ENCODE measurements at regions not wholly inside any gene's neighbourhood (a gene's known extent, or its start where the extent isn't known, plus 50 kb on each side); places are given as distances from the start of the nearest gene placed in this dataset.
A peak's percentile ranks its signal among the peaks of the same experiment; 100 is the strongest.
"Not testable (repeated sequence)": the region's sequence is repeated elsewhere in the genome, so short reads cannot be mapped to it uniquely, and the experiment has no call there.

- DNase-seq (peak in 1 of 2 donors; percentile 18), ATAC-seq (peak; percentile 28 to 91 (median 66))
- Histone ChIP-seq H3K4me3 (no peak overlapping the region), H3K27ac (peak overlapping the region in 7 of 10 donors; percentile 19 to 61 (median 43)), H3K9me3 (no peaks in the 10 kb centered on the region), H3K27me3 (no peaks in the 10 kb centered on the region), H3K4me1 (peaks cover 0 to 24% (median 12%) of the 10 kb centered on the region in 9 donors), H3K36me3 (no peaks in the 10 kb centered on the region)
- WGBS, 2 donors = 36 to 50% methylated on average over 9 of the region's 9 CpGs
- intact Hi-C loops (cut with DNase I) = loop anchor here in 1 of 10 donors (2.0 kb wide), 1 partner anchor 18 kb away; no protein-coding TSS in a partner anchor
- TF ChIP-seq, protein P1, sequence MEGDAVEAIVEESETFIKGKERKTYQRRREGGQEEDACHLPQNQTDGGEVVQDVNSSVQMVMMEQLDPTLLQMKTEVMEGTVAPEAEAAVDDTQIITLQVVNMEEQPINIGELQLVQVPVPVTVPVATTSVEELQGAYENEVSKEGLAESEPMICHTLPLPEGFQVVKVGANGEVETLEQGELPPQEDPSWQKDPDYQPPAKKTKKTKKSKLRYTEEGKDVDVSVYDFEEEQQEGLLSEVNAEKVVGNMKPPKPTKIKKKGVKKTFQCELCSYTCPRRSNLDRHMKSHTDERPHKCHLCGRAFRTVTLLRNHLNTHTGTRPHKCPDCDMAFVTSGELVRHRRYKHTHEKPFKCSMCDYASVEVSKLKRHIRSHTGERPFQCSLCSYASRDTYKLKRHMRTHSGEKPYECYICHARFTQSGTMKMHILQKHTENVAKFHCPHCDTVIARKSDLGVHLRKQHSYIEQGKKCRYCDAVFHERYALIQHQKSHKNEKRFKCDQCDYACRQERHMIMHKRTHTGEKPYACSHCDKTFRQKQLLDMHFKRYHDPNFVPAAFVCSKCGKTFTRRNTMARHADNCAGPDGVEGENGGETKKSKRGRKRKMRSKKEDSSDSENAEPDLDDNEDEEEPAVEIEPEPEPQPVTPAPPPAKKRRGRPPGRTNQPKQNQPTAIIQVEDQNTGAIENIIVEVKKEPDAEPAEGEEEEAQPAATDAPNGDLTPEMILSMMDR (IDR thresholded peaks at IDR 0.05) = no peak
These were observed 314.1 kb downstream of the FOXO1 start for GRCh38 chr13:40352380-40352778.

- DNase-seq = no peak
- H3K9me3 ChIP-seq = no peaks in the 10 kb centered on the region
- H3K27ac ChIP-seq = peak overlapping the region in 5 of 10 donors; percentile 21 to 61 (median 47)
- H3K36me3 ChIP-seq = no peaks in the 10 kb centered on the region
- intact Hi-C loops (cut with DNase I) = loop anchor here in 1 of 10 donors (2.0 kb wide), 1 partner anchor 18 kb away; no protein-coding TSS in a partner anchor
- peaks cover 0 to 24% (median 12%) of the 10 kb centered on the region in 9 donors for H3K4me1 ChIP-seq
- peak in 7 of 8 donors; percentile 13 to 76 (median 59) for ATAC-seq
- no peak overlapping the region for H3K4me3 ChIP-seq
- TF ChIP-seq, protein P1 (IDR thresholded peaks at IDR 0.05) = no peak
- H3K27me3 ChIP-seq = no peaks in the 10 kb centered on the region
- WGBS, 2 donors = 60 to 61% methylated on average over 6 of the region's 6 CpGs
These were observed 313.5 kb downstream of the FOXO1 start for GRCh38 chr13:40352802-40353562.

- Histone ChIP-seq H3K9me3 (no peaks in the 10 kb centered on the region), H3K4me3 (no peak overlapping the region), H3K36me3 (no peaks in the 10 kb centered on the region), H3K27me3 (no peaks in the 10 kb centered on the region), H3K27ac (no peak overlapping the region), H3K4me1 (peaks cover 0 to 22% (median 12%) of the 10 kb centered on the region in 9 donors)
- intact Hi-C loops (cut with DNase I) = no loop called here
- DNase-seq = no peak
- TF ChIP-seq, protein P1 (IDR thresholded peaks at IDR 0.05) = no peak
- WGBS, 2 donors = 89 to 92% methylated on average over 6 of the region's 6 CpGs
- no peak for ATAC-seq
These were observed 311.2 kb downstream of the FOXO1 start for GRCh38 chr13:40355126-40355724.

GRCh38 chr13:40356011-40356410, 310.4 kb downstream of the FOXO1 start:
- H3K9me3 ChIP-seq = no peaks in the 10 kb centered on the region
- intact Hi-C loops (cut with DNase I) = no loop called here
- TF ChIP-seq, protein P1 (IDR thresholded peaks at IDR 0.05) = no peak
- no peak overlapping the region for H3K27ac ChIP-seq
- ATAC-seq = no peak
- no peaks in the 10 kb centered on the region for H3K27me3 ChIP-seq
- H3K4me3 ChIP-seq = no peak overlapping the region
- H3K4me1 ChIP-seq = peaks cover 0 to 21% (median 12%) of the 10 kb centered on the region in 9 donors
- H3K36me3 ChIP-seq = no peaks in the 10 kb centered on the region
- DNase-seq = no peak
- 93 to 95% methylated on average over 6 of the region's 6 CpGs for WGBS, 2 donors

DNA sequence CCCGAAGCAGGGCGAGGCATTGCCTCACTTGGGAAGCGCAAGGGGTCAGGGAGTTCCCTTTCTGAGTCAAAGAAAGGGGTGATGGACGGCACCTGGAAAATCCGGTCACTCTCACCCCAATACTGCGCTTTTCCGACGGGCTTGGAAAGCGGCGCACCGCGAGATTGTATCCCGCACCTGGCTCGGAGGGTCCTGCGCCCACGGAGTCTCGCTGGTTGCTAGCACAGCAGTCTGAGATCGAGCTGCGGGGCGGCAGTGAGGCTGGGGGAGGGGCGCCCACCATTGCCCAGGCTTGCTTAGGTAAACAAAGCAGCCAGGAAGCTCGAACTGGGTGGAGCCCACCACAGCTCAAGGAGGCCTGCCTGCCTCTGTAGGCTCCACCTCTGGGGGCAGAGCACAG, 310.0 kb downstream of the FOXO1 start:
- WGBS, 2 donors = 71 to 72% methylated on average over 20 to 21 of the region's 22 CpGs
- H3K4me3 ChIP-seq; intact Hi-C loops (cut with DNase I); H3K27me3 ChIP-seq; H3K36me3 ChIP-seq; DNase-seq; H3K9me3 ChIP-seq; H3K27ac ChIP-seq; ATAC-seq: not testable (repeated sequence)
- peaks cover 0 to 20% (median 12%) of the 10 kb centered on the region in 9 donors for H3K4me1 ChIP-seq

All from heart right ventricle (tissue), 16 donors.